IMR-90 (cell line): ENCODE measurements at regions not wholly inside any gene's neighbourhood (a gene's known extent, or its start where the extent isn't known, plus 50 kb on each side); places are given as distances from the start of the nearest gene placed in this dataset.

Source experiments
- ATAC-seq: fragments of 200-7000 bp; cut with Tn5 transposase; 2 replicates; pipeline ENCODE4 v1.9.1; 2020; ENCODE audit warnings: low read depth, mild to moderate bottlenecking, moderate library complexity
- BruUV-seq: library from RNA; stranded (reverse); fragments of 400-500 nt; replicated peaks from 2 replicates; lab custom pipeline; 2021; lab: Mats Ljungman, UMichigan
- CTCF ChIA-PET: fragments of 300-600 bp; formaldehyde crosslinking; extraction: SDS; loops from one replicate; lab custom pipeline; 2021; ENCODE audit warnings: antibody characterized with exemption; lab: Yijun Ruan, JAX
- POLR2A ChIA-PET: fragments of 300-600 bp; sonication (Branson Sonifier 250); formaldehyde crosslinking; loops from one replicate; lab custom pipeline; 2022; ENCODE audit warnings: antibody characterized with exemption; ENCODE audit not compliant: unreplicated experiment; lab: Charles Lee
- DNase-seq: peaks from one replicate; pipeline ENCODE4 v3.0.0; 2013
- H2AFZ ChIP-seq: replicated peaks from 2 replicates; pipeline ENCODE3; 2013; ENCODE audit warnings: low read length, mild to moderate bottlenecking; ENCODE audit not compliant: poor library complexity
- H2AK5ac ChIP-seq: 2 replicates; pipeline ENCODE4 v1.6.1; 2013; ENCODE audit warnings: low read depth, low read length, inconsistent platforms
- H2AK9ac ChIP-seq: replicated peaks from 2 replicates; pipeline ENCODE3; 2013; ENCODE audit warnings: mild to moderate bottlenecking, low read depth, low read length, moderate library complexity; ENCODE audit not compliant: poor library complexity
- H2BK120ac ChIP-seq: 2 replicates; pipeline ENCODE4 v1.6.1; 2013; ENCODE audit warnings: low read depth, low read length, inconsistent platforms
- H2BK15ac ChIP-seq: 3 replicates; pipeline ENCODE4 v1.6.1; 2013; ENCODE audit warnings: low read depth, low read length, inconsistent platforms
- H2BK20ac ChIP-seq: 2 replicates; pipeline ENCODE4 v1.6.1; 2013; ENCODE audit warnings: low read depth, mild to moderate bottlenecking, inconsistent platforms, low read length, moderate library complexity
- H2BK5ac ChIP-seq: 2 replicates; pipeline ENCODE4 v1.6.1; 2013; ENCODE audit warnings: mild to moderate bottlenecking, low read depth, low read length, inconsistent platforms; ENCODE audit not compliant: poor library complexity, severe bottlenecking
- H3K14ac ChIP-seq: replicated peaks from 2 replicates; pipeline ENCODE4 v1.6.1; 2013; ENCODE audit warnings: low read depth, low read length, inconsistent platforms
- H3K18ac ChIP-seq: 2 replicates; pipeline ENCODE4 v1.6.1; 2013; ENCODE audit warnings: low read depth, low read length, control low read depth
- H3K23ac ChIP-seq: 2 replicates; pipeline ENCODE4 v1.6.1; 2013; ENCODE audit warnings: low read depth, low read length, inconsistent platforms
- H3K27ac ChIP-seq: 2 replicates; pipeline ENCODE4 v1.5.1; 2013; ENCODE audit warnings: mild to moderate bottlenecking, control low read depth, low read length; ENCODE audit not compliant: insufficient read depth
- H3K27me3 ChIP-seq: 2 replicates; pipeline ENCODE4 v1.6.1; 2013; ENCODE audit warnings: low read length; ENCODE audit not compliant: control insufficient read depth, insufficient read depth
- H3K36me3 ChIP-seq: 2 replicates; pipeline ENCODE4 v1.6.1; 2013; ENCODE audit warnings: low read length, mixed read lengths; ENCODE audit not compliant: control insufficient read depth, insufficient read depth
- H3K4ac ChIP-seq: 2 replicates; pipeline ENCODE4 v1.6.1; 2013; ENCODE audit warnings: low read depth, low read length, inconsistent platforms
- H3K4me1 ChIP-seq: 2 replicates; pipeline ENCODE4 v1.6.1; 2013; ENCODE audit warnings: low read length, mixed read lengths; ENCODE audit not compliant: control insufficient read depth, insufficient read depth
- H3K4me2 ChIP-seq: 2 replicates; pipeline ENCODE4 v1.6.1; 2013; ENCODE audit warnings: low read depth, mild to moderate bottlenecking, control low read depth, low read length, moderate library complexity
- H3K4me3 ChIP-seq: 2 replicates; pipeline ENCODE4 v1.5.1; 2013; ENCODE audit warnings: low read depth, mild to moderate bottlenecking, control low read depth, low read length, moderate library complexity; ENCODE audit not compliant: insufficient read depth
- H3K56ac ChIP-seq: 2 replicates; pipeline ENCODE4 v1.6.1; 2013; ENCODE audit warnings: low read length, inconsistent platforms; ENCODE audit not compliant: insufficient read depth; ENCODE audit errors: extremely low read depth
- H3K79me1 ChIP-seq, 2 experiments: 2 replicates each; pipeline ENCODE4 v1.6.1; 2013; ENCODE audit warnings: low read length in 2 of 2, inconsistent platforms in 1 of 2, low read depth in 1 of 2
- H3K9ac ChIP-seq: 2 replicates; pipeline ENCODE4 v1.6.1; 2013; ENCODE audit warnings: low read depth, low read length, control low read depth
- H3K9me1 ChIP-seq: 2 replicates; pipeline ENCODE4 v1.6.1; 2013; ENCODE audit warnings: low read length, inconsistent platforms; ENCODE audit not compliant: insufficient read depth
- H3K9me3 ChIP-seq: 2 replicates; pipeline ENCODE4 v1.6.1; 2013; ENCODE audit warnings: low read length; ENCODE audit not compliant: control insufficient read depth, insufficient read depth
- H4K20me1 ChIP-seq: 2 replicates; pipeline ENCODE4 v1.6.1; 2013; ENCODE audit warnings: low read length, inconsistent platforms; ENCODE audit not compliant: insufficient read depth
- H4K5ac ChIP-seq: 2 replicates; pipeline ENCODE4 v1.6.1; 2013; ENCODE audit warnings: mild to moderate bottlenecking, low read depth, low read length, control low read depth
- H4K8ac ChIP-seq, 2 experiments: 2 replicates each; pipeline ENCODE4 v1.6.1; 2013; ENCODE audit warnings: low read depth in 2 of 2, low read length in 2 of 2, control low read depth in 1 of 2, inconsistent platforms in 1 of 2
- H4K91ac ChIP-seq: 2 replicates; pipeline ENCODE4 v1.6.1; 2013; ENCODE audit warnings: low read depth, low read length, inconsistent platforms; ENCODE audit not compliant: insufficient read depth
- CEBPB ChIP-seq: IDR thresholded peaks from 2 replicates; pipeline ENCODE4 v1.6.1; 2012; ENCODE audit warnings: low read depth, low read length, improper control_type of control experiment
- CTCF ChIP-seq: conservative IDR thresholded peaks from 2 replicates; pipeline ENCODE4 v1.5.1; 2012; ENCODE audit warnings: mild to moderate bottlenecking, low read depth, low read length, improper control_type of control experiment
- WGBS, 2 experiments: methylation state at CpG; one replicate each; pipeline versions ENCODE4 v1.1.5 to v1.1.7; 2013; ENCODE audit warnings: missing lambda C conversion rate in 2 of 2; ENCODE audit not compliant: insufficient read length in 1 of 2; ENCODE audit errors: extremely low coverage in 2 of 2; 5-methylcytosine and 5-hydroxymethylcytosine counted together
- dilution Hi-C: fragments of 300-500 bp; cut with HindIII; formaldehyde crosslinking; loops from one replicate; pipeline ENCODE4 v1.14.3; 2018; ENCODE audit warnings: low sequenced_read_pairs; ENCODE audit not compliant: unreplicated experiment
- in situ Hi-C: fragments of 300-500 bp; cut with MboI; formaldehyde crosslinking; loops from 3 replicates; pipeline ENCODE4 v1.14.3; 2019; ENCODE audit warnings: low sequenced_read_pairs, inconsistent platforms, mixed read lengths
- intact Hi-C: fragments of 100-400 bp; cut with micrococcal nuclease; formaldehyde crosslinking; loops from 2 replicates; pipeline ENCODE4 v1.10.0; 2022

GRCh38 chr18:11488175-11488574 is 121.2 kb upstream of the SLC35G4 start:
- peak; percentile 41 for DNase-seq
- POLR2A ChIA-PET: no interaction called here
- H3K4me1 ChIP-seq: peaks cover 2% of the 10 kb centered on the region; the same call in 1 of the 2 replicates
- H4K5ac ChIP-seq: no peak overlapping the region
- H4K8ac ChIP-seq: no peak overlapping the region
- no peak overlapping the region for H2BK5ac ChIP-seq
- CTCF ChIA-PET: no interaction called here
- no peak for ATAC-seq
- H3K4ac ChIP-seq: no peak overlapping the region
- H3K27me3 ChIP-seq: peaks cover 4% of the 10 kb centered on the region; the same call in 1 of the 2 replicates
- intact Hi-C loops: no loop called here
- H2AK9ac ChIP-seq: no peak overlapping the region
- in situ Hi-C loops: no loop called here
- H3K14ac ChIP-seq: no peak overlapping the region; the same call in 1 of the 2 replicates
- no peaks in the 10 kb centered on the region for H4K20me1 ChIP-seq
- H3K23ac ChIP-seq: no peak overlapping the region
- no peak overlapping the region for H2BK120ac ChIP-seq
- no peak overlapping the region for H3K9ac ChIP-seq
- H3K79me1 ChIP-seq: no peaks in the 10 kb centered on the region
- no peak overlapping the region for H3K56ac ChIP-seq
- H3K36me3 ChIP-seq: no peaks in the 10 kb centered on the region
- dilution Hi-C loops: no loop called here
- no peak overlapping the region for H4K91ac ChIP-seq
- no TSS peak for BruUV-seq
- H3K9me1 ChIP-seq: no peaks in the 10 kb centered on the region
- H3K18ac ChIP-seq: no peak overlapping the region
- H3K27ac ChIP-seq: no peak overlapping the region
- no peak overlapping the region for H3K4me2 ChIP-seq
- H2BK15ac ChIP-seq: no peak overlapping the region
- H2AFZ ChIP-seq: no peak overlapping the region
- no peak overlapping the region for H2BK20ac ChIP-seq
- peak; percentile 76 for TF ChIP-seq CEBPB
- no peak for TF ChIP-seq CTCF
- H3K4me3 ChIP-seq: no peak overlapping the region
- H2AK5ac ChIP-seq: no peak overlapping the region
- no peaks in the 10 kb centered on the region for H3K9me3 ChIP-seq
- 100% methylated on average over 1 of the region's 3 CpGs; no CpG with 5 or more reads in 1 of the 2 experiments for WGBS, 2 experiments
